Left ventricle myocardium inferior (tissue), 1 donor: ENCODE measurements at regions not wholly inside any gene's neighbourhood (a gene's known extent, or its start where the extent isn't known, plus 50 kb on each side); places are given as distances from the start of the nearest gene placed in this dataset.

ENCODE experiments used
- DNase-seq: peaks from one replicate; pipeline ENCODE4 v3.0.0-alpha.2; 2020
- H3K27ac ChIP-seq: fragments of 200-600 bp; replicated peaks from 2 replicates; pipeline ENCODE4 v1.8.0; 2021
- H3K27me3 ChIP-seq: fragments of 200-600 bp; 2 replicates; pipeline ENCODE4 v1.8.0; 2021; ENCODE audit warnings: low read depth
- H3K36me3 ChIP-seq: fragments of 200-600 bp; 2 replicates; pipeline ENCODE4 v1.8.0; 2021
- H3K4me1 ChIP-seq: fragments of 200-600 bp; 2 replicates; pipeline ENCODE4 v1.8.0; 2021
- H3K4me3 ChIP-seq: fragments of 200-600 bp; 2 replicates; pipeline ENCODE4 v1.8.0; 2021; ENCODE audit warnings: mild to moderate bottlenecking, moderate library complexity
- H3K9me3 ChIP-seq: fragments of 200-600 bp; replicated peaks from 2 replicates; pipeline ENCODE4 v1.8.0; 2021
- CTCF ChIP-seq: fragments of 200-600 bp; IDR thresholded peaks from 2 replicates; pipeline ENCODE4 v1.8.0; 2021; ENCODE audit warnings: antibody characterized with exemption, mild to moderate bottlenecking, borderline replicate concordance
- intact Hi-C: fragments of 100-400 bp; cut with micrococcal nuclease; formaldehyde crosslinking; loops from one replicate; pipeline ENCODE4 v1.11.0; 2022
- donor health status: DM: no; HTN: yes; CAD: no; lungs with severe emphysema.

DNA sequence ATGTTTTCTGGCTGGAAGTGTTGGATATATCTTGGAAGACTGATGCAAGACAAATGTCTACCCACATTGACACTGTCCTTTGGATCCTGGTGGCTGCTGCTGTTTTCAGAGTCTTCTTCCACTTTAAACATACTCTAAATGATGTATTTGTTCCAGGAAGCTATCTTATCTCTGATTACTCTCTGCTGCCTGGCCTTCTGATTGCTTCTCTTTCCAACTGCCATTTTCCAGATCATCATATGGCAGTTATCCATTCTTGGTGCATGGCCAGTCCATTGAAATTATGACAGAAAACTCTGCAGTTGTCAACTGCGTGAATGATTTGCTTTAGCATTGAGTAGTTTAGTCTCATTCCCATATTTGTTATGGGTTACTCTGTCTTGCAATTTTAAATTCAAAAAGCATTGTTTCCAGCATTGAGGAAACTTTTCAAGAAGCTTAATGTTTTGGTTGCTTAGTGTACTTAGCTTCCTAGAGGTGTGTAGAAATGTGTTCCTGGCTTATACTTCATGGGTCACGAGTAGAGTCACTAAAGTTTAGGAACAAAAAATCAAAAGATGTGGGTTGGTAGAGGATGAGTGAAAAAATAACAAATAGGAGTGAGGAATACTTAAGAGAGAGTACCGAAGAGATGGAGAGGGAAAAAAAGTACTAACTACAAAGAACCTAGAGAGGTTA, 268.3 kb upstream of the MTPN start:
- H3K36me3 ChIP-seq: no peaks in the 10 kb centered on the region
- no peaks in the 10 kb centered on the region for H3K9me3 ChIP-seq
- H3K27me3 ChIP-seq: no peaks in the 10 kb centered on the region
- TF ChIP-seq CTCF: no peak
- no peak for DNase-seq
- H3K4me1 ChIP-seq: no peaks in the 10 kb centered on the region
- no peak overlapping the region for H3K27ac ChIP-seq
- H3K4me3 ChIP-seq: no peak overlapping the region
- intact Hi-C loops: no loop called here

DNA sequence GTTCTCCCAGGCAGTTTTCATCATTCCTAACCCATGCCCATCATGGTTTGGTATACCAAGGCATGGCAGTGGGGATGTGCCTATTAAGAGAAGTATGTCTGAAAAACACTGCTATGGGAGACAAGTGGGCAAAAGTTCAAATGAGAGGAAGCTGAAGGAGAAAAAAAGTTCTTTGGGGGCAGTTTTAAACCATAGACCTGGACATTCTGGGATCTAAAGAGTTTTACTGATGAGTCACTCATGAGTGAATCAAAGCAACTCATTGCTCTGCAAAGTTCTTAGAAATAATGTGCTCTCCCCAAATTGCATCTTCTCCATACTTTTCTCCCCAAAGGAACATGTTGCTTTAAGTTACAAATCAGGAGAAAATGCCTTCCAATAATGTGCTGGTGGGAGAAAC, 256.9 kb upstream of the MTPN start:
- Histone ChIP-seq H3K27ac (no peak overlapping the region), H3K4me3 (no peak overlapping the region), H3K27me3 (no peaks in the 10 kb centered on the region), H3K9me3 (peaks cover 20% of the 10 kb centered on the region), H3K36me3 (no peaks in the 10 kb centered on the region), H3K4me1 (no peaks in the 10 kb centered on the region)
- DNase-seq: no peak
- intact Hi-C loops: no loop called here
- TF ChIP-seq CTCF: no peak

- no peaks in the 10 kb centered on the region for H3K27me3 ChIP-seq
- no peak overlapping the region for H3K27ac ChIP-seq
- H3K36me3 ChIP-seq: no peaks in the 10 kb centered on the region
- DNase-seq: no peak
- no peak for TF ChIP-seq CTCF
- H3K4me3 ChIP-seq: no peak overlapping the region
- peaks cover 36% of the 10 kb centered on the region for H3K9me3 ChIP-seq
- H3K4me1 ChIP-seq: no peaks in the 10 kb centered on the region
- intact Hi-C loops: no loop called here
Observed at GRCh38 chr7:136230210-136230609, 253.1 kb upstream of the MTPN start.

DNA sequence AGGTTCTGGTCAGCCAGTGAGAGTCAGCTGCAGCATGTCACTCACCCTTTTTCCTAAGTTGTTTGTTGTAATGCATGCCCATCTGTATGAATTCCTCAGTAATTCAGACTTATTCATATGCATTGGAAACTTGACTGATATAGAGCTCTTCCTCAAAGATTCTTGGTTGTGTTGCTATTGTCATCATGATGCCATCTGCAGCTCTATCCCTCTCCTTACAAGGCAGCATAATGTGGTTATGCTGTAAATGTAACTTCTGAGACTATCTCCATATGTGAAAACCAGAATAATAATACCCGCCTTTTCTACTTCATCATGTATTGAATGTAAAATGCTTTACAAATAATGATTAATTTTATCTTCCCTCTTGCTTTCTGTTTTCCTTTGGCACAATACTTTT, 252.6 kb upstream of the MTPN start:
- DNase-seq: no peak

GRCh38 chr7:136228171-136228570, 251.0 kb upstream of the MTPN start:
- TF ChIP-seq CTCF: no peak
- H3K4me3 ChIP-seq: no peak overlapping the region
- H3K9me3 ChIP-seq: peaks cover 44% of the 10 kb centered on the region
- H3K27me3 ChIP-seq: no peaks in the 10 kb centered on the region
- no peaks in the 10 kb centered on the region for H3K4me1 ChIP-seq
- intact Hi-C loops: no loop called here
- no peak overlapping the region for H3K27ac ChIP-seq
- DNase-seq: no peak
- H3K36me3 ChIP-seq: no peaks in the 10 kb centered on the region

More for the DNA sequence above, 252.6 kb upstream of the MTPN start:
- H3K4me3 ChIP-seq: no peak overlapping the region
- H3K27ac ChIP-seq: no peak overlapping the region
- H3K9me3 ChIP-seq: peaks cover 40% of the 10 kb centered on the region
- H3K4me1 ChIP-seq: no peaks in the 10 kb centered on the region
- intact Hi-C loops: no loop called here
- TF ChIP-seq CTCF: no peak
- H3K36me3 ChIP-seq: no peaks in the 10 kb centered on the region
- no peaks in the 10 kb centered on the region for H3K27me3 ChIP-seq
